ENCODE measurements at regions not wholly inside any gene's neighbourhood (a gene's known extent, or its start where the extent isn't known, plus 50 kb on each side); places are given as distances from the start of the nearest gene placed in this dataset.
A peak's percentile ranks its signal among the peaks of the same experiment; 100 is the strongest.

- no peak for DNase-seq (ENCODE audit: low spot score)
- no peak for TF ChIP-seq CTCF (IDR thresholded peaks at IDR 0.05; ENCODE audit: unreplicated experiment)
- peaks cover 7% of the 10 kb centered on the region for H3K4me1 Mint-ChIP-seq (ENCODE audit: unreplicated experiment)
- no peak overlapping the region for H3K4me3 Mint-ChIP-seq (ENCODE audit: unreplicated experiment)
- H3K27ac Mint-ChIP-seq (ENCODE audit: unreplicated experiment): no peak overlapping the region
- no peaks in the 10 kb centered on the region for H3K9me3 Mint-ChIP-seq (ENCODE audit: unreplicated experiment)
- H3K36me3 Mint-ChIP-seq (ENCODE audit: low read depth, unreplicated experiment): no peaks in the 10 kb centered on the region
- H3K27me3 Mint-ChIP-seq (ENCODE audit: unreplicated experiment): peaks cover 11% of the 10 kb centered on the region
Measured at GRCh38 chr10:107918171-107918570, 753.7 kb upstream of the SORCS1 start.

- Mint-ChIP-seq H3K4me3 (ENCODE audit: unreplicated experiment) (peak overlapping the region; percentile 66), H3K36me3 (ENCODE audit: low read depth, unreplicated experiment) (no peaks in the 10 kb centered on the region), H3K27ac (ENCODE audit: unreplicated experiment) (no peak overlapping the region), H3K27me3 (ENCODE audit: unreplicated experiment) (peaks cover 11% of the 10 kb centered on the region), H3K4me1 (ENCODE audit: unreplicated experiment) (peaks cover 7% of the 10 kb centered on the region), H3K9me3 (ENCODE audit: unreplicated experiment) (no peaks in the 10 kb centered on the region)
- no peak for DNase-seq (ENCODE audit: low spot score)
- TF ChIP-seq CTCF (IDR thresholded peaks at IDR 0.05; ENCODE audit: unreplicated experiment): no peak
Measured at GRCh38 chr10:107915215-107915610, 750.7 kb upstream of the SORCS1 start.

- Mint-ChIP-seq H3K36me3 (ENCODE audit: low read depth, unreplicated experiment) (no peaks in the 10 kb centered on the region), H3K9me3 (ENCODE audit: unreplicated experiment) (no peaks in the 10 kb centered on the region), H3K27me3 (ENCODE audit: unreplicated experiment) (peaks cover 10% of the 10 kb centered on the region), H3K4me1 (ENCODE audit: unreplicated experiment) (peaks cover 7% of the 10 kb centered on the region), H3K27ac (ENCODE audit: unreplicated experiment) (no peak overlapping the region), H3K4me3 (ENCODE audit: unreplicated experiment) (peak overlapping the region; percentile 40)
- DNase-seq (ENCODE audit: low spot score): peak; percentile 30
- no peak for TF ChIP-seq CTCF (IDR thresholded peaks at IDR 0.05; ENCODE audit: unreplicated experiment)
Measured at GRCh38 chr10:107914450-107915214, 750.1 kb upstream of the SORCS1 start.

- Mint-ChIP-seq H3K9me3 (ENCODE audit: unreplicated experiment) (no peaks in the 10 kb centered on the region), H3K27ac (ENCODE audit: unreplicated experiment) (no peak overlapping the region), H3K4me1 (ENCODE audit: unreplicated experiment) (peaks cover 7% of the 10 kb centered on the region), H3K27me3 (ENCODE audit: unreplicated experiment) (peaks cover 9% of the 10 kb centered on the region), H3K4me3 (ENCODE audit: unreplicated experiment) (peak overlapping the region; percentile 40), H3K36me3 (ENCODE audit: low read depth, unreplicated experiment) (no peaks in the 10 kb centered on the region)
- no peak for DNase-seq (ENCODE audit: low spot score)
- no peak for TF ChIP-seq CTCF (IDR thresholded peaks at IDR 0.05; ENCODE audit: unreplicated experiment)
Measured at GRCh38 chr10:107913317-107914294, 749.1 kb upstream of the SORCS1 start.

All from endothelial cell (in vitro differentiated cells).